ENCODE measurements at regions not wholly inside any gene's neighbourhood (a gene's known extent, or its start where the extent isn't known, plus 50 kb on each side); places are given as distances from the start of the nearest gene placed in this dataset.

DNA sequence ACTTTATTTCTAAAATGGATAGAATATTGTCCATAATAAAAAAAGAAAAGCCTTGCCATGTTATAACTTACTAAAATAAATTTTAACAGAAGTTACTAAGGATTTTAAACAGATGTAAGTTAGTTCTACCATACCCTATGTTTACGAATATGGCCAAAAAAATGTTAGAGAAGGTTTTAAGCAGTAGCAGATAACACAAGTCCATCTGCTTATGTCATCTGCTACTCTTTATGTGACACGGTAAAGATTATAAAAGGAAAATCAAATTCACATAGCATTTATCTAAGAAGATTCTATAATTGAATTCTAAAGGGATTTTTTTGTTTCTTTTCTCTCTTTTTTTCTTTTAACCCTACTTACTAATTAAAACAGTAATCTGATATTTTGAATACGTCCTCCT is 114.2 kb upstream of the MIR17HG start (continued):
- TF ChIP-seq POLR2A (IDR thresholded peaks at IDR 0.05; ENCODE audit: borderline replicate concordance, extremely low read depth, insufficient read depth, insufficient read length) (no peak), REST (IDR thresholded peaks at IDR 0.05; ENCODE audit: low read depth) (no peak), SP1 (IDR thresholded peaks at IDR 0.05; ENCODE audit: low read depth) (no peak), RAD21 (IDR thresholded peaks at IDR 0.05; ENCODE audit: low read depth) (no peak), MAX (IDR thresholded peaks at IDR 0.05) (no peak), ELF1 (IDR thresholded peaks at IDR 0.05; ENCODE audit: borderline replicate concordance, low read depth) (no peak)

GRCh38 chr13:91236182-91236581 is 111.3 kb upstream of the MIR17HG start:
- RAD21 ChIA-PET (ENCODE audit: low non-redundant PET in 1 of 2, low total read pairs in 2 of 2, uncharacterized antibody in 2 of 2, unreplicated experiment in 2 of 2) = no interaction called here
- H4K20me1 ChIP-seq (ENCODE audit: insufficient read depth) = no peaks in the 10 kb centered on the region
- TF ChIP-seq ZNF274 (IDR thresholded peaks at IDR 0.05; ENCODE audit: low read depth, low read length) (no peak), ZBTB33 (IDR thresholded peaks at IDR 0.05; ENCODE audit: extremely low read depth, insufficient replicate concordance, low read length) (no peak), POLR2A (IDR thresholded peaks at IDR 0.05; ENCODE audit: borderline replicate concordance, extremely low read depth, insufficient read depth, insufficient read length) (no peak), SIN3A (IDR thresholded peaks at IDR 0.05; ENCODE audit: low read depth) (no peak)
- no peak overlapping the region for H3K9ac ChIP-seq (ENCODE audit: low read length)
- no peak for ATAC-seq
- POLR2A ChIA-PET = no interaction called here
- no peak overlapping the region for H3K4me2 ChIP-seq (ENCODE audit: low read length)
- no peaks in the 10 kb centered on the region for H3K36me3 ChIP-seq (ENCODE audit: control insufficient read depth in 1 of 2, insufficient read depth in 2 of 2, low read length in 2 of 2)
- no peak overlapping the region for H3K27ac ChIP-seq (ENCODE audit: low read depth, low read length)
- no peak overlapping the region for H2AFZ ChIP-seq (ENCODE audit: low read depth, low read length, poor library complexity, severe bottlenecking)
- no peaks in the 10 kb centered on the region for H3K27me3 ChIP-seq (ENCODE audit: insufficient read depth, low read length)
- intact Hi-C loops (cut with micrococcal nuclease) = no loop called here
- no TSS peak for BruUV-seq (replicated peaks)
- no peaks in the 10 kb centered on the region for H3K79me2 ChIP-seq (ENCODE audit: insufficient read depth, low read length)
- CTCF ChIA-PET = no interaction called here
- no peaks in the 10 kb centered on the region for H3K9me3 ChIP-seq (ENCODE audit: control insufficient read depth in 1 of 2, insufficient read depth in 1 of 2, low read depth in 1 of 2, low read length in 2 of 2)
- H3K4me1 ChIP-seq (ENCODE audit: control insufficient read depth in 1 of 2, insufficient read depth in 2 of 2, low read length in 2 of 2) = no peaks in the 10 kb centered on the region
- no peaks in the 10 kb centered on the region for H3K9me2 ChIP-seq (ENCODE audit: insufficient read depth)
- no peak for DNase-seq (ENCODE audit: low read depth, low spot score)
- no peak overlapping the region for H3K4me3 ChIP-seq (replicated peaks in 1 of 2; ENCODE audit: low read depth in 1 of 2, low read length in 2 of 2)

Measured in HCT116 (cell line).